ENCODE measurements at regions not wholly inside any gene's neighbourhood (a gene's known extent, or its start where the extent isn't known, plus 50 kb on each side); places are given as distances from the start of the nearest gene placed in this dataset.

GRCh38 chr20:52869698-52870501 lies 102.3 kb upstream of the TSHZ2 start:
- POLR2A ChIA-PET (ENCODE audit: low non-redundant PET): no interaction called here
- no peak for DNase-seq (ENCODE audit: low spot score)
- no peak overlapping the region for H3K27ac ChIP-seq
- TF ChIP-seq CTCF (conservative IDR thresholded peaks at IDR 0.05; ENCODE audit: low read depth): no peak
- CTCF ChIA-PET: interaction anchor here (0.7 kb wide), 1 partner anchor 519 kb away, joined by 3 read pairs; no protein-coding TSS in a partner anchor

- no peak for DNase-seq (ENCODE audit: low spot score)
- POLR2A ChIA-PET (ENCODE audit: low non-redundant PET): no interaction called here
- TF ChIP-seq CTCF (conservative IDR thresholded peaks at IDR 0.05; ENCODE audit: low read depth): no peak
- no peak overlapping the region for H3K27ac ChIP-seq
- CTCF ChIA-PET: no interaction called here
Observed at GRCh38 chr20:52869276-52869675, 102.9 kb upstream of the TSHZ2 start.

- TF ChIP-seq CTCF (conservative IDR thresholded peaks at IDR 0.05; ENCODE audit: low read depth): no peak
- ChIA-PET POLR2A (ENCODE audit: low non-redundant PET) (no interaction called here), CTCF (no interaction called here)
- H3K27ac ChIP-seq: no peak overlapping the region
- no peak for DNase-seq (ENCODE audit: low spot score)
Observed at GRCh38 chr20:52867305-52867704, 104.9 kb upstream of the TSHZ2 start.

GRCh38 chr20:52864916-52865605 lies 107.1 kb upstream of the TSHZ2 start:
- CTCF ChIA-PET: interaction anchor here (0.7 kb wide), 1 partner anchor 63 kb away, joined by 3 read pairs; no protein-coding TSS in a partner anchor
- TF ChIP-seq CTCF (conservative IDR thresholded peaks at IDR 0.05; ENCODE audit: low read depth): no peak
- no peak for DNase-seq (ENCODE audit: low spot score)
- POLR2A ChIA-PET (ENCODE audit: low non-redundant PET): no interaction called here
- no peak overlapping the region for H3K27ac ChIP-seq

GRCh38 chr20:52859156-52859876 lies 112.8 kb upstream of the TSHZ2 start:
- ChIA-PET POLR2A (ENCODE audit: low non-redundant PET) (no interaction called here), CTCF (no interaction called here)
- DNase-seq (ENCODE audit: low spot score): peak; percentile 30
- no peak for TF ChIP-seq CTCF (conservative IDR thresholded peaks at IDR 0.05; ENCODE audit: low read depth)
- H3K27ac ChIP-seq: no peak overlapping the region

- no peak for DNase-seq (ENCODE audit: low spot score)
- ChIA-PET CTCF (no interaction called here), POLR2A (ENCODE audit: low non-redundant PET) (no interaction called here)
- TF ChIP-seq CTCF (conservative IDR thresholded peaks at IDR 0.05; ENCODE audit: low read depth): no peak
- no peak overlapping the region for H3K27ac ChIP-seq
Observed at GRCh38 chr20:52852714-52853113, 119.4 kb upstream of the TSHZ2 start.

Measured in RWPE1 (cell line).